Activated effector memory CD4-positive, alpha-beta T cell treated with Interleukin-2 at 50 U/mL for 16 hours (primary cell): ENCODE measurements at regions not wholly inside any gene's neighbourhood (a gene's known extent, or its start where the extent isn't known, plus 50 kb on each side); places are given as distances from the start of the nearest gene placed in this dataset.

Experiments
- DNase-seq: peaks from one replicate; pipeline ENCODE4 v3.0.0-alpha.2; 2020

GRCh38 chr2:217183471-217183870 is 323.6 kb upstream of the TNP1 start:
- no peak for DNase-seq

GRCh38 chr2:217182926-217183325 is 323.1 kb upstream of the TNP1 start:
- no peak for DNase-seq

GRCh38 chr2:217181512-217181911 is 321.6 kb upstream of the TNP1 start:
- DNase-seq: no peak

GRCh38 chr2:217179854-217180253 is 320.0 kb upstream of the TNP1 start:
- no peak for DNase-seq

GRCh38 chr2:217178341-217178740 is 318.5 kb upstream of the TNP1 start:
- no peak for DNase-seq

GRCh38 chr2:217177720-217178119 is 317.9 kb upstream of the TNP1 start:
- DNase-seq: no peak

- DNase-seq: no peak
Observed at GRCh38 chr2:217171874-217172273, 312.0 kb upstream of the TNP1 start.

GRCh38 chr2:217168496-217168895 is 308.6 kb upstream of the TNP1 start:
- no peak for DNase-seq

GRCh38 chr2:217167531-217167930 is 307.7 kb upstream of the TNP1 start:
- no peak for DNase-seq

- no peak for DNase-seq
Observed at GRCh38 chr2:217166241-217166850, 306.5 kb upstream of the TNP1 start.

GRCh38 chr2:217165547-217165946 is 305.7 kb upstream of the TNP1 start:
- DNase-seq: no peak

GRCh38 chr2:217163987-217164386 is 304.1 kb upstream of the TNP1 start:
- no peak for DNase-seq

GRCh38 chr2:217162533-217162932 is 302.7 kb upstream of the TNP1 start:
- DNase-seq: no peak

GRCh38 chr2:217160978-217161973 is 301.4 kb upstream of the TNP1 start:
- no peak for DNase-seq

GRCh38 chr2:217160103-217160743 is 300.4 kb upstream of the TNP1 start:
- no peak for DNase-seq

- no peak for DNase-seq
Observed at GRCh38 chr2:217158928-217159327, 299.1 kb upstream of the TNP1 start.

- DNase-seq: no peak
Observed at GRCh38 chr2:217157581-217157980, 297.7 kb upstream of the TNP1 start.

- no peak for DNase-seq
Observed at GRCh38 chr2:217156801-217157200, 296.9 kb upstream of the TNP1 start.

- DNase-seq: no peak
Observed at GRCh38 chr2:217154923-217155322, 295.1 kb upstream of the TNP1 start.

GRCh38 chr2:217153510-217153909 is 293.6 kb upstream of the TNP1 start:
- DNase-seq: no peak

GRCh38 chr2:217152831-217153230 is 293.0 kb upstream of the TNP1 start:
- DNase-seq: no peak

- DNase-seq: no peak
Observed at GRCh38 chr2:217151509-217152206, 291.8 kb upstream of the TNP1 start.

GRCh38 chr2:217150236-217150635 is 290.4 kb upstream of the TNP1 start:
- DNase-seq: no peak
